Fibroblast of skin of left biceps (primary cell): ENCODE measurements at regions not wholly inside any gene's neighbourhood (a gene's known extent, or its start where the extent isn't known, plus 50 kb on each side); places are given as distances from the start of the nearest gene placed in this dataset.
"Not testable (repeated sequence)": the region's sequence is repeated elsewhere in the genome, so short reads cannot be mapped to it uniquely, and the experiment has no call there.

ENCODE experiments used
- DNase-seq, 2 experiments: peaks; one replicate each; pipeline ENCODE4 v3.0.0-alpha.2; 2013; ENCODE audit warnings: low read depth in 2 of 2

- DNase-seq, result no peak
Observed at GRCh38 chr2:84144345-84144744, 314.7 kb downstream of the SUCLG1 start.

GRCh38 chr2:84137034-84137433 lies 322.0 kb downstream of the SUCLG1 start:
- DNase-seq, result no peak

GRCh38 chr2:84132370-84132769 lies 326.7 kb downstream of the SUCLG1 start:
- no peak for DNase-seq

GRCh38 chr2:84131278-84131830 lies 327.7 kb downstream of the SUCLG1 start:
- no peak for DNase-seq

- no peak for DNase-seq
Observed at GRCh38 chr2:84129018-84129417, 330.1 kb downstream of the SUCLG1 start.

GRCh38 chr2:84127812-84128211 lies 331.3 kb downstream of the SUCLG1 start:
- DNase-seq, result not testable (repeated sequence)

GRCh38 chr2:84126530-84126929 lies 332.6 kb downstream of the SUCLG1 start:
- DNase-seq, result no peak

GRCh38 chr2:84126084-84126483 lies 333.0 kb downstream of the SUCLG1 start:
- DNase-seq, result no peak

- no peak for DNase-seq
Observed at GRCh38 chr2:84116143-84116542, 342.9 kb downstream of the SUCLG1 start.

GRCh38 chr2:84115173-84115857 lies 343.8 kb downstream of the SUCLG1 start:
- no peak for DNase-seq

- not testable (repeated sequence) for DNase-seq
Observed at GRCh38 chr2:84103816-84104527, 355.1 kb downstream of the SUCLG1 start.

- no peak for DNase-seq
Observed at GRCh38 chr2:84102274-84102673, 356.8 kb downstream of the SUCLG1 start.

GRCh38 chr2:84088656-84089055 lies 370.4 kb downstream of the SUCLG1 start:
- DNase-seq, result no peak

GRCh38 chr2:84085562-84085961 lies 373.5 kb downstream of the SUCLG1 start:
- DNase-seq, result no peak

GRCh38 chr2:84084856-84085255 lies 374.2 kb downstream of the SUCLG1 start:
- DNase-seq, result no peak

- no peak for DNase-seq
Observed at GRCh38 chr2:84083984-84084383, 375.1 kb downstream of the SUCLG1 start.

- DNase-seq, result no peak
Observed at GRCh38 chr2:84078471-84078870, 380.6 kb downstream of the SUCLG1 start.

GRCh38 chr2:84077496-84077895 lies 381.6 kb downstream of the SUCLG1 start:
- DNase-seq, result no peak

- DNase-seq, result no peak
Observed at GRCh38 chr2:84071050-84071449, 388.0 kb downstream of the SUCLG1 start.

- no peak for DNase-seq
Observed at GRCh38 chr2:84065857-84066256, 393.2 kb downstream of the SUCLG1 start.

GRCh38 chr2:84057917-84058560 lies 401.0 kb downstream of the SUCLG1 start:
- DNase-seq, result no peak

GRCh38 chr2:84055816-84056215 lies 403.3 kb downstream of the SUCLG1 start:
- no peak for DNase-seq

- not testable (repeated sequence) for DNase-seq
Observed at GRCh38 chr2:84054577-84054976, 404.5 kb downstream of the SUCLG1 start.
